ENCODE measurements at regions not wholly inside any gene's neighbourhood (a gene's known extent, or its start where the extent isn't known, plus 50 kb on each side); places are given as distances from the start of the nearest gene placed in this dataset.

GRCh38 chr12:123078531-123079155 is 72.2 kb downstream of the PITPNM2 start:
- H3K4me3 ChIP-seq (ENCODE audit: control insufficient read depth, low read depth, low read length), result no peak overlapping the region
- DNase-seq (ENCODE audit: low read depth), result no peak

GRCh38 chr12:123078120-123078465 is 72.8 kb downstream of the PITPNM2 start:
- TF ChIP-seq CTCF (IDR thresholded peaks at IDR 0.05; ENCODE audit: control insufficient read depth, insufficient read depth, low read depth, low read length, missing control alignments), result no peak
- DNase-seq (ENCODE audit: low read depth), result no peak
- no peak overlapping the region for H3K4me3 ChIP-seq (ENCODE audit: control insufficient read depth, low read depth, low read length)

More at GRCh38 chr12:123078531-123079155, 72.2 kb downstream of the PITPNM2 start:
- TF ChIP-seq CTCF (IDR thresholded peaks at IDR 0.05; ENCODE audit: control insufficient read depth, insufficient read depth, low read depth, low read length, missing control alignments), result no peak

GRCh38 chr12:123077298-123078119 is 73.4 kb downstream of the PITPNM2 start:
- H3K4me3 ChIP-seq (ENCODE audit: control insufficient read depth, low read depth, low read length), result no peak overlapping the region
- DNase-seq (ENCODE audit: low read depth), result no peak
- TF ChIP-seq CTCF (IDR thresholded peaks at IDR 0.05; ENCODE audit: control insufficient read depth, insufficient read depth, low read depth, low read length, missing control alignments), result no peak

GRCh38 chr12:123076604-123077297 is 74.1 kb downstream of the PITPNM2 start:
- TF ChIP-seq CTCF (IDR thresholded peaks at IDR 0.05; ENCODE audit: control insufficient read depth, insufficient read depth, low read depth, low read length, missing control alignments), result no peak
- DNase-seq (ENCODE audit: low read depth), result no peak
- H3K4me3 ChIP-seq (ENCODE audit: control insufficient read depth, low read depth, low read length), result no peak overlapping the region

GRCh38 chr12:123075646-123076171 is 75.2 kb downstream of the PITPNM2 start:
- H3K4me3 ChIP-seq (ENCODE audit: control insufficient read depth, low read depth, low read length), result no peak overlapping the region
- TF ChIP-seq CTCF (IDR thresholded peaks at IDR 0.05; ENCODE audit: control insufficient read depth, insufficient read depth, low read depth, low read length, missing control alignments), result peak; percentile 8
- DNase-seq (ENCODE audit: low read depth), result no peak

- TF ChIP-seq CTCF (IDR thresholded peaks at IDR 0.05; ENCODE audit: control insufficient read depth, insufficient read depth, low read depth, low read length, missing control alignments), result no peak
- no peak overlapping the region for H3K4me3 ChIP-seq (ENCODE audit: control insufficient read depth, low read depth, low read length)
- DNase-seq (ENCODE audit: low read depth), result no peak
These were observed 75.7 kb downstream of the PITPNM2 start for GRCh38 chr12:123075087-123075645.
